ENCODE measurements at regions not wholly inside any gene's neighbourhood (a gene's known extent, or its start where the extent isn't known, plus 50 kb on each side); places are given as distances from the start of the nearest gene placed in this dataset.

DNA sequence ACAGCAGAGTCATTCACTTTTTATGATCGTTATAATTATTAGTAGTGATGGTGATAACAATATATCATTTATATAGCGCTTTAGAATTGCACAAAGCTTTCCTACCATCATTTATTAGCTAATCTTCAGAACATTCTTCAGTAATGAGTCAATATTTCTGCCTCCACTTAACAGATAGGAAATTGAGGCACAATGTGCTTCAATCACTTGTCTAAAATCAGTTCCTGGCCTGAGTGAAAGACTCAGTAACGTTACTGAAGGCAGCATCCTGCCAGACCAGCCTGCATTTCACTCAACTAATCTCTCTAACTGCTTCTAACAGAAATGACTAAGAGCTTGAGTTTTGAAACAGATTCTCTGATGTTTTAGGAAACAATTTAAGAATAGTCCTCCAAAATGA, 412.1 kb downstream of the MZT1 start:
- intact Hi-C loops (cut with DNase I), result no loop called here
- TF ChIP-seq, protein P1, sequence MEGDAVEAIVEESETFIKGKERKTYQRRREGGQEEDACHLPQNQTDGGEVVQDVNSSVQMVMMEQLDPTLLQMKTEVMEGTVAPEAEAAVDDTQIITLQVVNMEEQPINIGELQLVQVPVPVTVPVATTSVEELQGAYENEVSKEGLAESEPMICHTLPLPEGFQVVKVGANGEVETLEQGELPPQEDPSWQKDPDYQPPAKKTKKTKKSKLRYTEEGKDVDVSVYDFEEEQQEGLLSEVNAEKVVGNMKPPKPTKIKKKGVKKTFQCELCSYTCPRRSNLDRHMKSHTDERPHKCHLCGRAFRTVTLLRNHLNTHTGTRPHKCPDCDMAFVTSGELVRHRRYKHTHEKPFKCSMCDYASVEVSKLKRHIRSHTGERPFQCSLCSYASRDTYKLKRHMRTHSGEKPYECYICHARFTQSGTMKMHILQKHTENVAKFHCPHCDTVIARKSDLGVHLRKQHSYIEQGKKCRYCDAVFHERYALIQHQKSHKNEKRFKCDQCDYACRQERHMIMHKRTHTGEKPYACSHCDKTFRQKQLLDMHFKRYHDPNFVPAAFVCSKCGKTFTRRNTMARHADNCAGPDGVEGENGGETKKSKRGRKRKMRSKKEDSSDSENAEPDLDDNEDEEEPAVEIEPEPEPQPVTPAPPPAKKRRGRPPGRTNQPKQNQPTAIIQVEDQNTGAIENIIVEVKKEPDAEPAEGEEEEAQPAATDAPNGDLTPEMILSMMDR (IDR thresholded peaks at IDR 0.05), result no peak
- no peak for TF ChIP-seq POLR2A (IDR thresholded peaks at IDR 0.05)
- ATAC-seq, result no peak
- Histone ChIP-seq H3K4me3 (no peak overlapping the region), H3K9me3 (no peaks in the 10 kb centered on the region), H3K4me1 (no peaks in the 10 kb centered on the region), H3K27ac (no peak overlapping the region), H3K36me3 (no peaks in the 10 kb centered on the region), H3K27me3 (no peaks in the 10 kb centered on the region)
- 53 to 76% (median 72%) methylated on average over 3 of the region's 3 CpGs for WGBS, 4 donors
- DNase-seq, result no peak

DNA sequence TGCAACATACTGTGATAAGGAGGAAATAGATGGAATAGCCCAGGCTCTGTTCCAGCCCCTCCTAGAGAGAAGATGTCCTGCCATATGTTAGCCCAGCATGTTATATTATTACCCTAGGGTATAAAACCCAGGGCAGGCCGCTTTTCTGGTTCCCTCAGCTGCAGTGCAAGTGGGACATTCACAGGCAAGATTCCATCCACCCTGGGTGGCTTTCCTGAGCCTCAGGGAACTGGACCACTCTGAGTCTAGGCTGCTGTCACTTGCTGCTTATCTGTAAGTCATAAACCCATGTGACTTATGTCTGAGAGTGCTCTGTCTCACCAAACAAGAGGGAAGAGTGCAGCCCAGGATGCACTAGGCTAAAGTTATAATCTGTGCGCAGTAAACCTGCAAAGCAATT, 413.2 kb downstream of the MZT1 start:
- Histone ChIP-seq H3K27ac (no peak overlapping the region), H3K9me3 (no peaks in the 10 kb centered on the region), H3K4me3 (no peak overlapping the region), H3K27me3 (no peaks in the 10 kb centered on the region), H3K36me3 (no peaks in the 10 kb centered on the region), H3K4me1 (no peaks in the 10 kb centered on the region)
- ATAC-seq (no peak), DNase-seq (no peak)
- WGBS, 4 donors, result 77 to 86% (median 80%) methylated on average over 2 of the region's 2 CpGs
- TF ChIP-seq, protein P1 (IDR thresholded peaks at IDR 0.05), result no peak
- TF ChIP-seq POLR2A (IDR thresholded peaks at IDR 0.05), result no peak
- intact Hi-C loops (cut with DNase I), result no loop called here

DNA sequence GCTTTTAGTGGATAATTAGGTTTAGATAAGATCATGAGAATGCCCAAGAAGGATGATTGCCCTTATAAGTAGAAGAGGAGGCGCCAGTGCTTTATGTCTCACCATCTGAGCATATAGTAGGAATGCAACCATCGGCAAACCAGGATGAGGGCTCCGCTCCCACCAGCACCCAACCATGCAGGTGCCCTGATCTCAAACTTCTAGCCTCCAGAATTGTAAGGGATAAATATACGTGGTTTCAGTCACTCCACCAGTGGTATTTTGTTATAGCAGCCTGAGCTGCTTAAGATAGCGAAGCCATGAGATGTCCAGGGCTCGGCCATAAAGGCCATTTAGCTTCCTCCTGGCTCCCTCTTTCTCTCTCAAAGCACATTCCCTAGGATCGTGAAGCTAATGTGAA, 413.9 kb downstream of the MZT1 start:
- no peaks in the 10 kb centered on the region for H3K27me3 ChIP-seq
- H3K36me3 ChIP-seq, result no peaks in the 10 kb centered on the region
- no peak overlapping the region for H3K27ac ChIP-seq
- no peaks in the 10 kb centered on the region for H3K9me3 ChIP-seq
- DNase-seq (no peak), ATAC-seq (no peak)
- no peak overlapping the region for H3K4me3 ChIP-seq
- TF ChIP-seq, protein P1 (IDR thresholded peaks at IDR 0.05), result no peak
- TF ChIP-seq POLR2A (IDR thresholded peaks at IDR 0.05), result no peak
- no peaks in the 10 kb centered on the region for H3K4me1 ChIP-seq
- intact Hi-C loops (cut with DNase I), result no loop called here
- WGBS, 4 donors, result 90 to 95% (median 92%) methylated on average over 7 of the region's 7 CpGs

DNA sequence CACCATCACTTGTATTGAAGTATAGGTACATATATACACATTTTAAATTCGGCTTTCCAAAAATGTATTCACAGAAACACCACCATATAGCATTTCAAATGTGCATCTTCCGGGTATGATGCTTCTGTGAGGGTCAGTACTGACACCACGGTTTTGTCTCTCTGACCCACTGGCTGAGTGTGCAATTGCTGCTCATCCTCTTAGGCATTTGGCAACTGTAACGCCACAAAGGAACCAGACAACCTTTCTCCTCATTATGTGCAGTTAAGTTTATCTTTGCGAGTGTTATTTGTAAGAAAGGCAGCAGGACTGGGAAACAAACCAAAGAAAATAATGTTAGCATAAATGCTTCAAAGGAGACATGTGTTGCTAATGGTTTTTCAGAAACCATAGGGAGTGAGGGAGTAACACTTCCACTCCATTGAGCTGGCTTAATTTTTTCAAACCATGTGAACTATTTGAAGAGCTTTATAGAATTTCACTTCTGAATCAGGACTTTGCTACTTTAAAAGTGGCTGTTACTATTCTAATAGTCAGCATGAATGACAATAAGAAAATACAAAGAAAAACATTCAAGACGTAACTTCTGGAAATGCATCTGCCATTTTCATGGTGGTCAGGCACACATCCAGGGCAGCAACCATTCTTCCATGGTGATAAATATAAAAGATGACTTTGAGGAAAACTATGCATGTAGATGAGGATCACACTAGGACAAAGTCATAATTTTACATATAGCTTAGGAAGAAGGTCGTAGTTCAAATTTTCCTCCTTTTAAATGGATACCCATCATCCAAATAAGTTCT, 423.3 kb downstream of the MZT1 start:
- ATAC-seq, result no peak
- DNase-seq, result no peak
- WGBS, 4 donors, result 68 to 78% (median 73%) methylated on average over 7 of the region's 7 CpGs
- Histone ChIP-seq H3K4me1 (no peaks in the 10 kb centered on the region), H3K9me3 (no peaks in the 10 kb centered on the region), H3K4me3 (no peak overlapping the region), H3K36me3 (no peaks in the 10 kb centered on the region), H3K27ac (no peak overlapping the region), H3K27me3 (no peaks in the 10 kb centered on the region)
- intact Hi-C loops (cut with DNase I), result no loop called here
- TF ChIP-seq, protein P1 (IDR thresholded peaks at IDR 0.05), result no peak
- TF ChIP-seq POLR2A (IDR thresholded peaks at IDR 0.05), result no peak

Measured in heart left ventricle (tissue), 16 donors.